Lung (tissue), 11 donors: ENCODE measurements at regions not wholly inside any gene's neighbourhood (a gene's known extent, or its start where the extent isn't known, plus 50 kb on each side); places are given as distances from the start of the nearest gene placed in this dataset.

ENCODE experiments used
- ATAC-seq: fragments of 200-7000 bp; cut with Tn5 transposase; one replicate; pipeline ENCODE4 v1.9.1; 2020; ENCODE audit warnings: moderate number of reproducible peaks; ENCODE audit not compliant: insufficient read depth, low FRiP score
- DNase-seq, 3 donors: peaks; one replicate each; pipeline ENCODE4 v3.0.0-alpha.2; 2013 to 2017
- H3K27ac ChIP-seq, 2 donors: one replicate each; pipeline ENCODE4 v1.5.1; 2013; ENCODE audit warnings: mild to moderate bottlenecking in 2 of 2, moderate library complexity in 2 of 2, control low read depth in 1 of 2, inconsistent platforms in 1 of 2, low read depth in 1 of 2, low read length in 1 of 2
- H3K27me3 ChIP-seq, 3 donors: one replicate each; pipeline ENCODE4 v1.5.1; 2013; ENCODE audit warnings: low read length in 2 of 3; ENCODE audit not compliant: control insufficient read depth in 3 of 3, insufficient read depth in 3 of 3
- H3K36me3 ChIP-seq, 4 donors: one replicate each; pipeline ENCODE4 v1.5.1; 2013; ENCODE audit warnings: low read length in 4 of 4, mild to moderate bottlenecking in 1 of 4, moderate library complexity in 1 of 4; ENCODE audit not compliant: control insufficient read depth in 4 of 4, insufficient read depth in 4 of 4
- H3K4me1 ChIP-seq, 5 donors: one replicate each; pipeline ENCODE4 v1.5.1; 2013; ENCODE audit warnings: low read length in 5 of 5, mild to moderate bottlenecking in 2 of 5, moderate library complexity in 1 of 5; ENCODE audit not compliant: control insufficient read depth in 5 of 5, insufficient read depth in 5 of 5
- H3K4me3 ChIP-seq: one replicate; pipeline ENCODE4 v1.5.1; 2013; ENCODE audit warnings: mild to moderate bottlenecking, control low read depth, moderate library complexity
- H3K9ac ChIP-seq, 2 donors: one replicate each; pipeline ENCODE4 v1.5.1; 2013; ENCODE audit warnings: low read length in 2 of 2, control low read depth in 1 of 2; ENCODE audit not compliant: insufficient read depth in 1 of 2
- H3K9me3 ChIP-seq, 4 donors: one replicate each; pipeline ENCODE4 v1.5.1; 2013; ENCODE audit warnings: low read length in 3 of 4, mild to moderate bottlenecking in 1 of 4, moderate library complexity in 1 of 4; ENCODE audit not compliant: control insufficient read depth in 4 of 4, insufficient read depth in 3 of 4
- CTCF ChIP-seq: IDR thresholded peaks from 2 replicates; pipeline ENCODE4 v1.5.1; 2012; ENCODE audit warnings: mild to moderate bottlenecking; ENCODE audit errors: control extremely low read depth, extremely low read depth
- whole genome bisulfite sequencing, 2 donors: extraction: QIAGEN DNeasy Blood & Tissue Kit; methylation state at CpG; one replicate each; pipeline ENCODE4 v1.1.7; 2013; 5-methylcytosine and 5-hydroxymethylcytosine counted together
- donor health status: control.
- donor health status: control.
- donor health status: Bipolar disorder and iron deficiency.
- donor health status: healthy.
- donor health status: DM: yes; HTN: yes; CAD: no.

GRCh38 chr13:71169180-71169579, 697.8 kb downstream of the DACH1 start:
- Histone ChIP-seq H3K4me1 (no peaks in the 10 kb centered on the region), H3K9me3 (no peaks in the 10 kb centered on the region), H3K36me3 (no peaks in the 10 kb centered on the region), H3K27ac (no peak overlapping the region), H3K9ac (no peak overlapping the region), H3K27me3 (no peaks in the 10 kb centered on the region), H3K4me3 (no peak overlapping the region)
- peak in 1 of 3 donors; percentile 16 for DNase-seq
- no peak for ATAC-seq
- no peak for TF ChIP-seq CTCF
- 48 to 64% methylated on average over 3 of the region's 3 CpGs for WGBS, 2 donors

- DNase-seq: no peak
- H3K4me1 ChIP-seq: no peaks in the 10 kb centered on the region
- H3K27ac ChIP-seq: no peak overlapping the region
- no peak overlapping the region for H3K9ac ChIP-seq
- no peak overlapping the region for H3K4me3 ChIP-seq
- TF ChIP-seq CTCF: no peak
- no peaks in the 10 kb centered on the region for H3K9me3 ChIP-seq
- no peak for ATAC-seq
- 81 to 90% methylated on average over 6 of the region's 6 CpGs for WGBS, 2 donors
- no peaks in the 10 kb centered on the region for H3K27me3 ChIP-seq
- H3K36me3 ChIP-seq: no peaks in the 10 kb centered on the region
Observed at GRCh38 chr13:71156550-71156949, 710.5 kb downstream of the DACH1 start.

DNA sequence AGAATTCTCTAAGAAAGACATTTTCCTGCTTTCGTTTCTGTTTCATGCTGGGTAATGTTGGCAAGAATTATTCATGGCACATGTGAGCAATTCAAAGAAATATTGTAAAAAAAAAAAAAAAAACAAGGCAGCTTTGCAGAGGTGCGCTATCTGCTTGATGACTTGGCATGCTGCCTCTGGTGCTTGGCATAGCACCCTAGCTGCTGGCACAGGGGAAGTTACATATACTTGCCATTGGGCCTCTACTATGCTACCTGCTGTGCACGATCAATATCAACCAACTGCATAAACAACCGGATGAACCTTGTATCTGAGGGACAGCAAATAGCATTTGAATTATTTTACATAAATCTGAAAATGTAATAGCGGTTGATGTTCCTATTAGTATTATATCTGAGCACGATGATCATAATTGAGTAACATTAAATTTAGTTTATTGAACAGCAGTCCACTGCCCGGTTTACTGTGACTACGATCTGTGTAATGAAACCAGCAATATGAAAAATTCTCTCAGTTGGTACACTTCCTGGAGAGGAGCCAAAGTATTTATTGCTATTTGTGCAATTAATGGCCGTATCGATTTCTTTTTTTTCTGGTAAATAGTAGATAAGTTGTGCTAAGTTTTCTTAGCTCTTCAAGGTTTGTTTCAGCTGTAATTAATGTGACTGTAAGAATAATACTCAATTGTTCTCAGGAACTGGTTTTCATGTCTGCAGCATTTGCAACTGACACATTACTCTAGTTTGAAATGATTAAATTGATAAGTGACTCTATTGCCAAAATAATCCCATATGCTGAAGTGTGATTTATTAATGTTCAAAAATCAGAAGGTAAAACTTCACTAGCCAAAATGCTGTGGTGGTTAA, 717.3 kb downstream of the DACH1 start:
- no peak for DNase-seq
- H3K27ac ChIP-seq: no peak overlapping the region
- H3K4me3 ChIP-seq: no peak overlapping the region
- H3K9ac ChIP-seq: no peak overlapping the region
- no peaks in the 10 kb centered on the region for H3K36me3 ChIP-seq
- no peak for TF ChIP-seq CTCF
- H3K9me3 ChIP-seq: no peaks in the 10 kb centered on the region
- no peaks in the 10 kb centered on the region for H3K27me3 ChIP-seq
- 87 to 88% methylated on average over 10 of the region's 10 CpGs for WGBS, 2 donors
- no peaks in the 10 kb centered on the region for H3K4me1 ChIP-seq
- ATAC-seq: no peak
